Keratinocyte (primary cell): ENCODE measurements at regions not wholly inside any gene's neighbourhood (a gene's known extent, or its start where the extent isn't known, plus 50 kb on each side); places are given as distances from the start of the nearest gene placed in this dataset.

Source experiments
- EZH2 ChIP-seq: IDR thresholded peaks from one replicate; pipeline ENCODE4 v1.6.1; 2012; ENCODE audit warnings: inconsistent platforms, mild to moderate bottlenecking, low read length, moderate library complexity
- TF ChIP-seq, protein P1 (sequence below), 3 experiments: IDR thresholded peaks in 1 of 3; conservative IDR thresholded peaks in 1 of 3; optimal IDR thresholded peaks in 1 of 3; 2 replicates in 2 of 3; 3 replicates in 1 of 3; pipeline versions ENCODE3 to v1.5.1; 2011; ENCODE audit warnings: low read length in 3 of 3, mild to moderate bottlenecking in 3 of 3, moderate library complexity in 2 of 3, control low read depth in 1 of 3, inconsistent platforms in 1 of 3; ENCODE audit not compliant: insufficient read depth in 2 of 3; ENCODE audit errors: extremely low read depth in 1 of 3

DNA sequence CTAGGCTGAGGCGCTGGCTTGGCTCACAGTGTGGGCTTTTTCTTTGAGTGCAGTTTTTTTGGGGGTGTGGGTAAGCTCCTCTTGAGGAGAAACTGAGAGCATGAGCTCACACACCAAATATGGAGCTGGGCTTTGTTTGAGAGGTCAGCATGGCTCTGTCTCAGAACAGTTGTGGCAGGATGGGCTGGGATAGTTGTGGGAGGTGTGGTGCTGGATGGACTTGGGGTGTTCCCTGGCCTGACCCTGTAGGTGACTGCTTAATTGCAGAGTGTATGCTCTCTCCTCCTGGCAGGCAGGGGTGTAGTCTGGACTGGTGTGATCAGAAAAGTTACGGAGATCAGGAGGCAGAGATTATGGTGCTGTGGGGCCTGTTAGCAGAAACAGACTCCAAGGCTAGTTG, 64.3 kb upstream of the PGBD5 start:
- no peak for TF ChIP-seq EZH2
- TF ChIP-seq, protein P1, sequence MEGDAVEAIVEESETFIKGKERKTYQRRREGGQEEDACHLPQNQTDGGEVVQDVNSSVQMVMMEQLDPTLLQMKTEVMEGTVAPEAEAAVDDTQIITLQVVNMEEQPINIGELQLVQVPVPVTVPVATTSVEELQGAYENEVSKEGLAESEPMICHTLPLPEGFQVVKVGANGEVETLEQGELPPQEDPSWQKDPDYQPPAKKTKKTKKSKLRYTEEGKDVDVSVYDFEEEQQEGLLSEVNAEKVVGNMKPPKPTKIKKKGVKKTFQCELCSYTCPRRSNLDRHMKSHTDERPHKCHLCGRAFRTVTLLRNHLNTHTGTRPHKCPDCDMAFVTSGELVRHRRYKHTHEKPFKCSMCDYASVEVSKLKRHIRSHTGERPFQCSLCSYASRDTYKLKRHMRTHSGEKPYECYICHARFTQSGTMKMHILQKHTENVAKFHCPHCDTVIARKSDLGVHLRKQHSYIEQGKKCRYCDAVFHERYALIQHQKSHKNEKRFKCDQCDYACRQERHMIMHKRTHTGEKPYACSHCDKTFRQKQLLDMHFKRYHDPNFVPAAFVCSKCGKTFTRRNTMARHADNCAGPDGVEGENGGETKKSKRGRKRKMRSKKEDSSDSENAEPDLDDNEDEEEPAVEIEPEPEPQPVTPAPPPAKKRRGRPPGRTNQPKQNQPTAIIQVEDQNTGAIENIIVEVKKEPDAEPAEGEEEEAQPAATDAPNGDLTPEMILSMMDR (optimal IDR thresholded peaks at IDR 0.05 in 1 of 3, IDR thresholded peaks at IDR 0.05 in 1 of 3, conservative IDR thresholded peaks at IDR 0.05 in 1 of 3; ENCODE audit: extremely low read depth in 1 of 3, insufficient read depth in 2 of 3, low read length in 3 of 3): no peak
